Activated CD4-positive, alpha-beta T cell treated with anti-CD3 and anti-CD28 coated beads for 48 hours (primary cell): ENCODE measurements at regions not wholly inside any gene's neighbourhood (a gene's known extent, or its start where the extent isn't known, plus 50 kb on each side); places are given as distances from the start of the nearest gene placed in this dataset.

Source experiments
- DNase-seq: peaks from one replicate; pipeline ENCODE4 v3.0.0-alpha.2; 2020

DNA sequence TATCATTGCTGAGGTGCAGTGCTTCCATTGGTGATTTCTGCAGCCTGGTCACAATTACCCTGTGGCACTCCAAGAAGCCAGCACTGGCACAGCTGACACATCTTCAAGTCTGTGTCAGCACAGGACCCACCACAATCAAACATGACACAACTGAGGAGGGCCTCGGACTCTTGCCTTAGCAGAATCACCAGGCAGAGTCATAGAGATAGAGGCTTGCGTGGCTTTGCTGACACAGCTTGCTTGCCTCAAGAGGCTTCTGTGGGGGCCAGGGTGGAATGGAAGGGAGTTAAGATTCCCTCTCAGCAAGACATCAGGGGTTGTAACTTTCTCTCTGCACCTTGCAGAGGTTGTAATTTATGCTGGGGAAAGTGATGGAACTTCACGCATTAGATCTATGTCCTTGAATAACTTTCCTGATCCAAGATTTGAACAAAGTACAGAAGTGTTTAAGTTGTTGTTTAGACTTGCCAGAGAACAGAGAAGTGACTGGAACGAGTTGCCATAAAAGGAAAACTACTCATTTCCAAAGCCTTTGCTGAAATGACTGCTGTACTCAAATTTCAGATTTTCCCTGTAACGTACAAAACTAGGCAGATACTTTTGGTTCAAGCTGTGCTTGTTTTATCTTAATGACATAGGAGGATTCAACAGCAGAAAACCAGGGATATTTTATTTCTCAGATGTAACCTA is 170.7 kb downstream of the DIPK2A start:
- DNase-seq, result no peak

- no peak for DNase-seq
These were observed 176.7 kb downstream of the DIPK2A start for GRCh38 chr3:144148356-144148755.

DNA sequence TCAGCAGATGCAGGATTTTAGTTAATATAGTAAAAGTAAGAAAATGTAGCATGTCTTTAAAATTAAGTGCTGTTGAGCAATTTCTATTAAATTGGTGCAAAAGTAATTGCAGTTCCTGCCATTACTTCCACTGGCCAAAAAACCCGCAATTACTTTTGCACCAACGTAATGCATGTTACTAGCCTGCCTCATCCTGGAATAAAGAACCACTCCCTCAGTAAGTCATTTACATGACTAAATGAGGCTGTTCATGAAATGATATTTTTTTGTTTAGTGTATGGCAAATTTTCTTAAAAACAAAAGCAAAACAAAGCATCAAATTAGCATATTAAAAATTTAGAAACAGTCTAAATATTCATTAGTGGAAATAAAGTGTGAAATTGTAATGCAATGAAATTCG is 180.4 kb downstream of the DIPK2A start:
- DNase-seq, result no peak

DNA sequence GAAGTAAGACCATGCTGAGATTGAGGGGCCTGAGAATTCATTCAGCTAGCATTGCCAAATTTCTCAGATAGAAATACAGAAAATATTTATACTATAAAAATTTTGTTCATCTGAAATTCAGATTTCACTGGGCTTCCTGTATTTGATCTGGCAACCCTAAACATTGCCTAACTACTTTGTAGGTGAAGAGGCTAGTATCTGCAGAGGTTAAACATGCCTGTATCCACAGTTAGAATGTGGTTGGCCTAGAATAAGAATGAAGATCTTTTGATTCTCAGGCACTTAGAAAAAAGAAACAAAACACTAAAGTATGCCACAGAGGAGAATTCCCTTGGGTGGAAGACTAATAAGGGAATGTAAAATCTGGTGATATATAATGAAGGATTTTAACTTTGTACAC is 189.0 kb downstream of the DIPK2A start:
- DNase-seq, result no peak

- no peak for DNase-seq
These were observed 190.4 kb downstream of the DIPK2A start for GRCh38 chr3:144162042-144162441.

- DNase-seq, result no peak
These were observed 192.7 kb downstream of the DIPK2A start for GRCh38 chr3:144164352-144164751.

DNA sequence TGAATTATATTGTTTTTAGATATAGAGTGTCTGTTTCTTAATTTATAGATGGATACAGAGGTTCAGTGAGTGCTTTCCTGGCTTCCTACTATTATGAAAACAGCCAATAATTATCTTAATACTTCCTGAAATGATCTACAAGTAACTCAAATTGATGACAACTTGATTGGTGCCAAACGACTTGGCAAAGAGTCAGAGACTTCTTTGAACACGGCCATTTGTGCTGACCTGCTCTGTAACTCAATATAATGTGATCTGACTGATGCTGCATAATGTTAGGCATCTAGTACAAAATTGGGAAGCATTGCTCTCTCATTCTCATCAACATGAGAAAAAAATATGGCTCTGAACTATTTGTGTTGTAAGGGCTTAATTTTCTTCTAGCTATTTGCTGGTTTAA is 193.9 kb downstream of the DIPK2A start:
- DNase-seq, result no peak

GRCh38 chr3:144167634-144168033 is 196.0 kb downstream of the DIPK2A start:
- DNase-seq, result no peak

DNA sequence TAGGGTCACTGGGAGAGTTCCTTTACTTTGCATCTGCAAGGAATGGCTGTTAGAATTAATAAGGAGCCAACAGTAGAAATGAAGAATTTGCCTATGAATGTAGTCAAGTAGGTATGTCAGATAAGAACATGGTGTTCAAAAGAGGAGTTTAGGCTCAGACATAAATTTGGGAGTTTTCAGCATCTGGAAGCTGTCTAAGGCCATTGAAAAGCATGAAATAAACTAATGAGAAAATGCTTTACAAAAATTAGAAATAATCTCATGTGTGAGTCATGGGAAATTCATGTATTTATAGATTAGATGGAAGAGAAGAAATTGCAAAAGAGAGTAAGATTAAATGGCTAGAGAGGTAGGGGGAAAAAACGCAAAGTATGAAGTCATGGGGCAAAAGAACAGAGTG is 201.9 kb downstream of the DIPK2A start:
- DNase-seq, result no peak

- DNase-seq, result no peak
These were observed 204.2 kb downstream of the DIPK2A start for GRCh38 chr3:144175644-144176425.

GRCh38 chr3:144177649-144178048 is 206.0 kb downstream of the DIPK2A start:
- no peak for DNase-seq

- no peak for DNase-seq
These were observed 207.0 kb downstream of the DIPK2A start for GRCh38 chr3:144178607-144179006.

GRCh38 chr3:144181062-144181461 is 209.4 kb downstream of the DIPK2A start:
- DNase-seq, result no peak

- DNase-seq, result no peak
These were observed 210.9 kb downstream of the DIPK2A start for GRCh38 chr3:144182501-144182900.

DNA sequence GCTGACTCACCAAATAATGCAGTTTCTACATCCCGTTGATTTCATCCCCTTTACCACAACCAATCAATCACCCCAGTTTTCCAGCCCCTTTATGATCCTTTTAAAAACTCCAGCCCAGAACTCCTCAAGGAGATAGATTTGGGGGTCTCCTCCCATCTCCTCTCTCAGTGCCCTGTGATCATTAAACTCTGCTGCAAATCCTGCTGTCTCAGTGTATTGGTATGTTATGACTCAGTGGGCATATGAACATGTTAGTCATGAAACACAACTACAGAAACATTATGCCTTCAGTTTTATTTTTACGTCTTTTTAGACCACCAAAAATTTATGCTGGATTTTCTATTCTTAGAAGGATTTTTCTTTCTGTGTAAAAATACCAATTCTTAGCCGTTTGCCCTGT is 213.7 kb downstream of the DIPK2A start:
- DNase-seq, result no peak

GRCh38 chr3:144187531-144188210 is 216.0 kb downstream of the DIPK2A start:
- DNase-seq, result no peak

GRCh38 chr3:144189044-144189443 is 217.4 kb downstream of the DIPK2A start:
- no peak for DNase-seq

GRCh38 chr3:144197116-144197515 is 225.5 kb downstream of the DIPK2A start:
- DNase-seq, result no peak

- DNase-seq, result no peak
These were observed 226.0 kb downstream of the DIPK2A start for GRCh38 chr3:144197582-144197981.

- DNase-seq, result no peak
These were observed 228.4 kb downstream of the DIPK2A start for GRCh38 chr3:144200004-144200403.

GRCh38 chr3:144200466-144200865 is 228.8 kb downstream of the DIPK2A start:
- DNase-seq, result no peak

DNA sequence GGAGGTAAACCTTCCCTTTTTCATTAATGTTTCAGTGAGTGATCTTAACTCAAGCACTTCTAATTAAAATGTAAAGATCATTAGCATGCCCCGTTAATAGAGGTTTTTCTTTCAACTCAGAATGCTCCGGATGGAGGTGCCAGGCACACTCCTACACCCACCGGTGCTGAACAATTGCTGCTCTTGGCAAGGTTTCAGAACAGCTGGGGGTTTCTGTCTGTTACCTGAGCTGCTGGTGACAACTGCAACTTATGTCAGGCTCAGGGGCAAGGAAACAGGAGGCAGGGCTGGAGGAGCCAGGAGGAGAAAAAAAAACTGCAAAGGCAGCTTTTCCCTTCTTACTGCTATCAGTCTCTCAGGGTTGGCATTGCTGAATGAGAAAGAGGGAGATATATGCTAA is 250.1 kb downstream of the DIPK2A start:
- no peak for DNase-seq

DNA sequence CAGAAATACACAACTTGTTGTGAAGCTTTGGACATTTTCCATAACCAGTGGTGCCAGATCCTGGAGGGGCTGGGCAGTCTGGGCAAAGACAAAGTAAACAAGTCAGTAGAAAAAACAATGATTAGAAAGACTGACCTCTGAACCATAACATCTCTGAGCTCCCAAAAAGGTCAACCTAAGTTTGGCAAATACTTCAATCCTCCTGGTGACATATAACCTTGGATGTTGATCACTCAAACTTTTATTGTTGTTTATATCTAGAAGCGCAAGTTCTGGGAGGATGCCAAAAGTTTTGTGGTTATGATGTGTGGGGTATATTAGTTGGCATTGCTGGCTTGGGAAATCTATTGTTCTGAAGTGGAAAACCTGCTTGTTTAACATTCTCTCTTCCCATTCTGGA is 257.7 kb downstream of the DIPK2A start:
- no peak for DNase-seq

DNA sequence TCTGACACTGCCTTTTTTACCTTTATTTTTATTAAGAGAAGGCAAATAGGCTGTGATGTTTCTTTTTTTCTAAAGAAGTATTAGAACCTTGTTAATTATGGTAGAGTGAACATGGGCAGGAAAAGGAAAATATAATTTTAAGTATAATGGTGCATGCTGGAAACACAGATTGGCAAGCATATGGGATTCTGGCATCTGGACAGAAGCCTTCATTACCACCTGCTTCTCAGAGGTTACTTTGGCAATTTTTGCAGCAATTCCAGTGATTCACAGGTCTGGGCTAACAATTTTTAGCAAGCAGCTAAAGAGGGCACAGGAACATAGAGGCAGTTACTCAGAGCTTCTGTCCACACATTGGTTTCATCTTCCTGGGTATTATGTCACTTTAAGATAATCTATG is 258.3 kb downstream of the DIPK2A start:
- no peak for DNase-seq
